Neural progenitor cell (in vitro differentiated cells): ENCODE measurements at regions not wholly inside any gene's neighbourhood (a gene's known extent, or its start where the extent isn't known, plus 50 kb on each side); places are given as distances from the start of the nearest gene placed in this dataset.
A peak's percentile ranks its signal among the peaks of the same experiment; 100 is the strongest.

Source experiments
- DNase-seq: peaks from one replicate; pipeline ENCODE4 v3.0.0-alpha.2; 2016; ENCODE audit warnings: low spot score
- H2AFZ ChIP-seq: fragments of 200-600 bp; sonication (generic); replicated peaks from 2 replicates; pipeline ENCODE4 v1.6.1; 2016; ENCODE audit warnings: antibody characterized with exemption
- H3F3A ChIP-seq: fragments of 200-600 bp; sonication (generic); 2 replicates; pipeline ENCODE4 v1.6.1; 2016; ENCODE audit warnings: antibody characterized with exemption, low read depth
- H3K27ac ChIP-seq: fragments of 200-600 bp; sonication (generic); 2 replicates; pipeline ENCODE4 v1.5.1; 2016; ENCODE audit warnings: mild to moderate bottlenecking
- H3K27me3 ChIP-seq: fragments of 200-600 bp; sonication (generic); 2 replicates; pipeline ENCODE4 v1.6.1; 2016; ENCODE audit warnings: mild to moderate bottlenecking, moderate library complexity
- H3K36me3 ChIP-seq: fragments of 200-600 bp; sonication (generic); 2 replicates; pipeline ENCODE4 v1.5.1; 2016
- H3K4me1 ChIP-seq: fragments of 200-600 bp; sonication (generic); 2 replicates; pipeline ENCODE4 v1.6.1; 2016; ENCODE audit warnings: mixed run types
- H3K4me2 ChIP-seq: fragments of 200-600 bp; sonication (generic); 2 replicates; pipeline ENCODE4 v1.6.1; 2016
- H3K4me3 ChIP-seq: fragments of 200-600 bp; sonication (generic); 2 replicates; pipeline ENCODE4 v1.5.1; 2016
- H3K79me2 ChIP-seq: fragments of 200-600 bp; sonication (generic); 2 replicates; pipeline ENCODE4 v1.6.1; 2016; ENCODE audit warnings: low read depth
- H3K9ac ChIP-seq: fragments of 200-600 bp; sonication (generic); 2 replicates; pipeline ENCODE4 v1.6.1; 2016
- H3K9me3 ChIP-seq: fragments of 200-600 bp; sonication (generic); 2 replicates; pipeline ENCODE4 v1.5.1; 2016; ENCODE audit warnings: low read depth
- H4K20me1 ChIP-seq: fragments of 200-600 bp; sonication (generic); 2 replicates; pipeline ENCODE4 v1.6.1; 2016; ENCODE audit warnings: low read depth
- H3K27ac Mint-ChIP-seq: 3 replicates; pipeline ENCODE4 v1.8.0; 2021; ENCODE audit warnings: mixed read lengths
- H3K27me3 Mint-ChIP-seq: 2 replicates; pipeline ENCODE4 v1.8.0; 2022; ENCODE audit warnings: low read depth, mild to moderate bottlenecking, inconsistent platforms, moderate library complexity, mixed read lengths; ENCODE audit not compliant: insufficient read depth
- H3K36me3 Mint-ChIP-seq: 3 replicates; pipeline ENCODE4 v1.8.0; 2021; ENCODE audit warnings: mixed read lengths
- H3K4me1 Mint-ChIP-seq: 3 replicates; pipeline ENCODE4 v1.8.0; 2021; ENCODE audit warnings: mixed read lengths
- H3K4me3 Mint-ChIP-seq: 3 replicates; pipeline ENCODE4 v1.8.0; 2021; ENCODE audit warnings: mild to moderate bottlenecking, moderate library complexity, mixed read lengths
- H3K9me3 Mint-ChIP-seq: 3 replicates; pipeline ENCODE4 v1.8.0; 2020; ENCODE audit warnings: mixed read lengths
- CTCF ChIP-seq: fragments of 200-600 bp; sonication (generic); IDR thresholded peaks from 2 replicates; pipeline ENCODE4 v1.5.1; 2017; ENCODE audit warnings: antibody characterized with exemption, mild to moderate bottlenecking
- EZH2 ChIP-seq: fragments of 200-600 bp; sonication (generic); IDR thresholded peaks from 2 replicates; pipeline ENCODE4 v1.6.1; 2017; ENCODE audit warnings: antibody characterized with exemption, mild to moderate bottlenecking, moderate library complexity
- EZH2phosphoT487 ChIP-seq: fragments of 200-600 bp; sonication (generic); IDR thresholded peaks from 2 replicates; pipeline ENCODE4 v1.6.1; 2017; ENCODE audit warnings: antibody characterized with exemption

- Mint-ChIP-seq H3K27ac (peak overlapping the region; percentile 51), H3K27me3 (no peaks in the 10 kb centered on the region), H3K9me3 (no peaks in the 10 kb centered on the region), H3K4me1 (peaks cover 18% of the 10 kb centered on the region), H3K36me3 (no peaks in the 10 kb centered on the region), H3K4me3 (no peak overlapping the region)
- H3F3A ChIP-seq: no peaks in the 10 kb centered on the region
- no peaks in the 10 kb centered on the region for H4K20me1 ChIP-seq
- no peak overlapping the region for H3K9ac ChIP-seq
- H3K36me3 ChIP-seq: no peaks in the 10 kb centered on the region
- no peak for TF ChIP-seq EZH2
- TF ChIP-seq EZH2phosphoT487: no peak
- no peak for TF ChIP-seq CTCF
- no peaks in the 10 kb centered on the region for H3K9me3 ChIP-seq
- peaks cover 9% of the 10 kb centered on the region for H3K4me1 ChIP-seq
- H3K27ac ChIP-seq: no peak overlapping the region
- no peak for DNase-seq
- H3K4me3 ChIP-seq: no peak overlapping the region
- no peak overlapping the region for H3K4me2 ChIP-seq
- no peaks in the 10 kb centered on the region for H3K27me3 ChIP-seq
- H3K79me2 ChIP-seq: no peaks in the 10 kb centered on the region
- peak overlapping the region; percentile 55 for H2AFZ ChIP-seq
Measured at GRCh38 chr12:71008616-71009015, 88.1 kb upstream of the PTPRR start.

DNA sequence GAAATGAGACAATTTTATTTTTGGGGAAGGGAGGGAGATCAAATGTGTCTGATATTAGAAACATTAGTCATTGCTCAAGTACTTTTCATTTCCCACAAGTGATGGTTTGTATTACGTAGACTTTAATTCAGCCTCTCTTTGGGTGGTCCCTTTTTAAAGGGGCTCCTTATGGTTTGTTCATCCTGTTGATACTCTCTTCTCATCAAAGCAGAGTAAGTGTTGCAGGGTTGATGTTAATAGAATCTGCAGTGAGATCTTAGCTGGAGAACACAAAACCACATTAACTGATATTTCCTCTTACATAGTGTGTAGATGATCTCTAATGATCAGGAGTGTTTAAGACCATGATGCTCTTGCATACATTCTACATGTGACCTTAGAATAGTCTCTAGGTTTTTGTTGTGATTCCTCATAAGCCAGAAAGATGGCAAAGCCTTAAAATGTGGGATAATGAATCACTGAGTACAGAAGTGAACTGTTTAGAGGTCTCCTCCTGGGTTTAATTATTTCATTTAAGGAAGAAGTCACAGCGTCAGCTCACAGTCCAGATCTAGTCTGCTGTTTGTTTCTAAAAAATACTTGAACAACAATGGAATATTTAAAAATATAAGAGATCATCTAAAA is 87.4 kb upstream of the PTPRR start:
- Mint-ChIP-seq H3K9me3 (no peaks in the 10 kb centered on the region), H3K4me1 (peaks cover 18% of the 10 kb centered on the region), H3K36me3 (no peaks in the 10 kb centered on the region), H3K4me3 (no peak overlapping the region), H3K27ac (no peak overlapping the region), H3K27me3 (no peaks in the 10 kb centered on the region)
- Histone ChIP-seq H3K27me3 (no peaks in the 10 kb centered on the region), H3F3A (no peaks in the 10 kb centered on the region), H3K4me2 (no peak overlapping the region), H3K27ac (no peak overlapping the region), H3K4me1 (peaks cover 9% of the 10 kb centered on the region), H4K20me1 (no peaks in the 10 kb centered on the region), H3K36me3 (no peaks in the 10 kb centered on the region), H3K9ac (no peak overlapping the region), H3K79me2 (no peaks in the 10 kb centered on the region), H3K9me3 (no peaks in the 10 kb centered on the region), H2AFZ (peak overlapping the region; percentile 55), H3K4me3 (no peak overlapping the region)
- TF ChIP-seq CTCF: no peak
- no peak for TF ChIP-seq EZH2phosphoT487
- TF ChIP-seq EZH2: no peak
- no peak for DNase-seq

GRCh38 chr12:71007020-71007419 is 86.5 kb upstream of the PTPRR start:
- H3K27me3 Mint-ChIP-seq: no peaks in the 10 kb centered on the region
- TF ChIP-seq CTCF (no peak), EZH2phosphoT487 (no peak), EZH2 (no peak)
- H3K4me1 Mint-ChIP-seq: peaks cover 18% of the 10 kb centered on the region
- Histone ChIP-seq H4K20me1 (no peaks in the 10 kb centered on the region), H3F3A (no peaks in the 10 kb centered on the region), H3K4me3 (no peak overlapping the region), H3K9ac (no peak overlapping the region), H3K27ac (no peak overlapping the region), H3K4me2 (no peak overlapping the region), H3K27me3 (no peaks in the 10 kb centered on the region), H3K9me3 (no peaks in the 10 kb centered on the region), H2AFZ (no peak overlapping the region), H3K36me3 (no peaks in the 10 kb centered on the region), H3K4me1 (peaks cover 9% of the 10 kb centered on the region), H3K79me2 (no peaks in the 10 kb centered on the region)
- H3K27ac Mint-ChIP-seq: no peak overlapping the region
- DNase-seq: no peak
- H3K4me3 Mint-ChIP-seq: no peak overlapping the region
- no peaks in the 10 kb centered on the region for H3K9me3 Mint-ChIP-seq
- no peaks in the 10 kb centered on the region for H3K36me3 Mint-ChIP-seq
